ENCODE measurements at regions not wholly inside any gene's neighbourhood (a gene's known extent, or its start where the extent isn't known, plus 50 kb on each side); places are given as distances from the start of the nearest gene placed in this dataset.

DNA sequence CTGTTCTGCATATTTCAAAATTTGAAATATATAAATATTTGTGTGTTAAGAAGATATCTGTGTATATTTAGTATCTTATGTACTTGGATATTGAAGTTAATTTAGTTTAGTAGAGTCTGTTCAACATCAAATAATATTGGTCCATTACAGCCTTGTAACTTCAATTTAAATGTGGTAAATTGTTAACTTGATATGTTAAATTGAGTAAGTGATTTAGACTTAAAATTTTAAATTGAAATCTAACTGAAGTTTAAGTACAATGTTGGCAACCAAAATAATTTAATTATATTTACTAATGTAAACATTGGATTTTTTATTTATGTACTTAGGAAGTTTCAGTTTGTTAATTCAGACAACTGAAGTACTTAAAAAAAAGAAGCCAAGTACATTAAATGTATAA, 343.9 kb upstream of the DNAJC19 start:
- intact Hi-C loops (cut with DNase I) = no loop called here
- FAIRE-seq = no peak

DNA sequence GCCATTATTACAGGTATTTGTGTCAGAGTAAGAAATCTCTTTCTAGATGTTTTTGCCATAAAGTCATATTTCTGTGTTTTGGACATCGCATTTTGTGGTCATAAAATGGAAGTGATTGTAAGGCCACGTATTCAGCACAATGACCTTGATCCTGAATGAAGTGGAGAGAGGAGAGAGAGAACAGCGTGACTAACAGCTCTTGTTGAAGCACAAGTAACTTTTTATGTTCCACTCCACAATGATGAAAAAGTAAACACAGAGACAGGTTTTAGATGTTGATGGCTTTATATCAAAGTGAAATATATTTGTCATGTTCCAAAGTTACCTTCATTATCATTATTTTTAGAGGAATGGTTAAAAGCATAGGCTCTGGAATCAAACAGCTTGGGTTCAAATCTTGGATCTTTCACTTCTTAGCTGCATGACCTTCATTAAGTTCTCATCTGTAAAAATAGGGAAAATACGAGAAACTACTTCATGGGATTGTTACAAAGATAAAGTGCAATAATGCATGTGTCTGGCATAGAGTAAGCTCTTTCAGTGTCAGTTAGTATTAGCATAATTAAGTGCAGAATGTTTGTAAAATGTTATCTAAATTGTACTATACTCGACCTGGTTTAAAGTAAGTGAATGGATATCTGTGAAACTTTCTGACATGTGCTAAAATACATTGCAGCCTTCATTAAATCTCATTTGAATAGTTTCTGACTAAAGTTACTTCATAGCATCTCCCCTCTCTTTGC, 341.5 kb upstream of the DNAJC19 start:
- Histone ChIP-seq H3K27ac (no peak overlapping the region), H3K9me3 (no peaks in the 10 kb centered on the region), H3K36me3 (no peaks in the 10 kb centered on the region), H3K4me3 (no peak overlapping the region), H3K4me1 (no peaks in the 10 kb centered on the region), H3K27me3 (no peaks in the 10 kb centered on the region)
- FAIRE-seq = no peak
- DNase-seq = no peak
- TF ChIP-seq, protein P1, sequence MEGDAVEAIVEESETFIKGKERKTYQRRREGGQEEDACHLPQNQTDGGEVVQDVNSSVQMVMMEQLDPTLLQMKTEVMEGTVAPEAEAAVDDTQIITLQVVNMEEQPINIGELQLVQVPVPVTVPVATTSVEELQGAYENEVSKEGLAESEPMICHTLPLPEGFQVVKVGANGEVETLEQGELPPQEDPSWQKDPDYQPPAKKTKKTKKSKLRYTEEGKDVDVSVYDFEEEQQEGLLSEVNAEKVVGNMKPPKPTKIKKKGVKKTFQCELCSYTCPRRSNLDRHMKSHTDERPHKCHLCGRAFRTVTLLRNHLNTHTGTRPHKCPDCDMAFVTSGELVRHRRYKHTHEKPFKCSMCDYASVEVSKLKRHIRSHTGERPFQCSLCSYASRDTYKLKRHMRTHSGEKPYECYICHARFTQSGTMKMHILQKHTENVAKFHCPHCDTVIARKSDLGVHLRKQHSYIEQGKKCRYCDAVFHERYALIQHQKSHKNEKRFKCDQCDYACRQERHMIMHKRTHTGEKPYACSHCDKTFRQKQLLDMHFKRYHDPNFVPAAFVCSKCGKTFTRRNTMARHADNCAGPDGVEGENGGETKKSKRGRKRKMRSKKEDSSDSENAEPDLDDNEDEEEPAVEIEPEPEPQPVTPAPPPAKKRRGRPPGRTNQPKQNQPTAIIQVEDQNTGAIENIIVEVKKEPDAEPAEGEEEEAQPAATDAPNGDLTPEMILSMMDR (IDR thresholded peaks at IDR 0.05) = no peak
- ATAC-seq = no peak
- intact Hi-C loops (cut with DNase I) = no loop called here
- WGBS, 2 donors = 39 to 42% methylated on average over 5 of the region's 5 CpGs

More for the DNA sequence above, 343.9 kb upstream of the DNAJC19 start:
- Histone ChIP-seq H3K4me1 (no peaks in the 10 kb centered on the region), H3K27me3 (no peaks in the 10 kb centered on the region), H3K27ac (no peak overlapping the region), H3K4me3 (no peak overlapping the region), H3K36me3 (no peaks in the 10 kb centered on the region), H3K9me3 (no peaks in the 10 kb centered on the region)
- no peak for DNase-seq
- no peak for ATAC-seq
- TF ChIP-seq, protein P1 (IDR thresholded peaks at IDR 0.05) = no peak

DNA sequence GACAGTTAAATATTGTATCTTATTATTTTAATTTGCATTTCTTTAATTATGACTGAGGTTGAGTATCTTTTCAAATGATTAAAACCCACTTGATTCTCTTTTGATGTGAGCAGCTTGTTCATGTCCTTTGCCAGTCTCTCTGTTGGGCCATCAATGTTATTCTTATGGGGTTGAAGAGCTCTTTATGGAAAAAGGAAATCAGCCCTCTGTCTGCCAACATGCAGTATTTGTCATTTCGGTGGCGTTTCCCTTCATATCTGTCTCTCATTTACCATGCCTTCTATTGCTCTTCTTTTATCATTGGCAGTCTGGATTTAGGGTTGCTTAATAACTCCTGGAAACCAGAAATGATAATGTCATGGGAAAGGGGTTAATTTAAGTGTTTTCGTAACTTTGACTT, 340.7 kb upstream of the DNAJC19 start:
- FAIRE-seq (no peak), DNase-seq (no peak), ATAC-seq (no peak)
- TF ChIP-seq, protein P1 (IDR thresholded peaks at IDR 0.05) = no peak
- no peak overlapping the region for H3K27ac ChIP-seq
- H3K4me3 ChIP-seq = no peak overlapping the region
- WGBS, 2 donors = 68 to 75% methylated on average over 3 of the region's 3 CpGs
- no peaks in the 10 kb centered on the region for H3K27me3 ChIP-seq
- no peaks in the 10 kb centered on the region for H3K9me3 ChIP-seq
- intact Hi-C loops (cut with DNase I) = no loop called here
- H3K4me1 ChIP-seq = no peaks in the 10 kb centered on the region
- H3K36me3 ChIP-seq = no peaks in the 10 kb centered on the region

DNA sequence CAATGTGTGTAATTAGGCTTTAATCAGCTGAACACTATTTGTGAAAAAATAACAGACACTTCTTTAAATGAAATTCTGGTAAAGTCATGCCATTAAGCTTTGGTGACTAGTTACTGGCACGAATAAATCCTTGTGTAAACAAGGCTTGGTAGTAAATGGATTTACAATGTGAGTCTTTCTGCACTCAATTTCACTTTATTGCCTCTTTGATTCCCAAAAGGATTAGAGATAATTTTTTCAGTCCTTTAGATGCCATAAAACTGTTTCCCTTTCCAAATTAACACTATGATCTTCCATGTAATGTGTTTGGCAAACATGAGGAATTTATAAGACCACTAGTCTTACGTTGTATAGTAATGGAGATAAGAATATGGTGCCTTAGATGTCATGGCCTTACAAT, 339.5 kb upstream of the DNAJC19 start:
- TF ChIP-seq, protein P1 (IDR thresholded peaks at IDR 0.05) = no peak
- ATAC-seq = no peak
- H3K4me1 ChIP-seq = no peaks in the 10 kb centered on the region
- no peak overlapping the region for H3K4me3 ChIP-seq
- H3K36me3 ChIP-seq = no peaks in the 10 kb centered on the region
- H3K27ac ChIP-seq = no peak overlapping the region
- no peak for FAIRE-seq
- 56 to 61% methylated on average over 2 of the region's 2 CpGs for WGBS, 2 donors
- DNase-seq = no peak
- intact Hi-C loops (cut with DNase I) = no loop called here
- H3K9me3 ChIP-seq = no peaks in the 10 kb centered on the region
- no peaks in the 10 kb centered on the region for H3K27me3 ChIP-seq

DNA sequence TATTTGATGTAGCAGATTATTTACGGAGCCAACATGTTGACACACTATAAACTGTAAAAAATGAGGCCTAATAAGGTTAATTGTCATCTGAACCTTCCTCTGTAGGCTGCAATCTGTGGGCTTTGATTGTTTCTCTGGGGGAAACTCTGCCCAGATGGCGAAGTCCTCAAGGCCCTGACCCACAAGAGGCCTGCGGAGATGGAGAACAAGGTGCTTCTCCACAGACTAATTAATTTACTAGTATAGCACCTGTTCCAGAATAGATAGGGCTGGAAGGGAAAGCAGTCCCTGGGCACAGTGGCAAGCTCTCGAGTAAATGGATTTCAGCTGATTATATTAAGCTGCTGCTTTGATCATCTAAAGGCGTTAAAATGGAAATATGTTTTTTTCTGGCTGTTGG, 338.8 kb upstream of the DNAJC19 start:
- WGBS, 2 donors = 79 to 82% methylated on average over 5 of the region's 5 CpGs

More for the DNA sequence above, 338.8 kb upstream of the DNAJC19 start:
- no peak for FAIRE-seq
- TF ChIP-seq, protein P1 (IDR thresholded peaks at IDR 0.05) = no peak
- no peak for DNase-seq
- H3K4me3 ChIP-seq = no peak overlapping the region
- H3K27me3 ChIP-seq = no peaks in the 10 kb centered on the region
- intact Hi-C loops (cut with DNase I) = no loop called here
- no peaks in the 10 kb centered on the region for H3K4me1 ChIP-seq
- H3K9me3 ChIP-seq = no peaks in the 10 kb centered on the region
- H3K27ac ChIP-seq = no peak overlapping the region
- no peaks in the 10 kb centered on the region for H3K36me3 ChIP-seq
- ATAC-seq = no peak
